H9 (cell line): ENCODE measurements at regions not wholly inside any gene's neighbourhood (a gene's known extent, or its start where the extent isn't known, plus 50 kb on each side); places are given as distances from the start of the nearest gene placed in this dataset.

Experiments
- DNase-seq: peaks from one replicate; pipeline ENCODE4 v3.0.0-alpha.2; 2017
- H2AFZ ChIP-seq: one replicate; pipeline ENCODE4 v1.6.1; 2013; ENCODE audit warnings: mild to moderate bottlenecking, low read length, control low read depth, moderate library complexity
- H2AK5ac ChIP-seq: 2 replicates; pipeline ENCODE4 v1.6.1; 2013; ENCODE audit warnings: low read length, control low read depth, mixed read lengths; ENCODE audit not compliant: insufficient read length
- H2BK120ac ChIP-seq: one replicate; pipeline ENCODE4 v1.6.1; 2013; ENCODE audit warnings: low read depth, mild to moderate bottlenecking, low read length, control low read depth, inconsistent platforms; ENCODE audit not compliant: poor library complexity, severe bottlenecking
- H2BK12ac ChIP-seq: 2 replicates; pipeline ENCODE4 v1.6.1; 2013; ENCODE audit warnings: low read length, control low read depth, mixed read lengths, low read depth; ENCODE audit not compliant: insufficient read length
- H2BK15ac ChIP-seq: 2 replicates; pipeline ENCODE4 v1.6.1; 2013; ENCODE audit warnings: low read depth, low read length, control low read depth
- H2BK20ac ChIP-seq: one replicate; pipeline ENCODE4 v1.6.1; 2013; ENCODE audit warnings: low read depth, mild to moderate bottlenecking, low read length, control low read depth, inconsistent platforms; ENCODE audit not compliant: poor library complexity, severe bottlenecking
- H2BK5ac ChIP-seq: 2 replicates; pipeline ENCODE4 v1.6.1; 2013; ENCODE audit warnings: low read length, control low read depth, mixed read lengths; ENCODE audit not compliant: insufficient read length
- H3K14ac ChIP-seq: 2 replicates; pipeline ENCODE4 v1.6.1; 2013; ENCODE audit warnings: low read length, control low read depth; ENCODE audit not compliant: insufficient read depth
- H3K18ac ChIP-seq: 2 replicates; pipeline ENCODE4 v1.6.1; 2013; ENCODE audit warnings: low read depth, mild to moderate bottlenecking, mixed read lengths, low read length, control low read depth; ENCODE audit not compliant: insufficient read length
- H3K23ac ChIP-seq: 2 replicates; pipeline ENCODE4 v1.6.1; 2013; ENCODE audit warnings: low read length, control low read depth, mixed read lengths, low read depth; ENCODE audit not compliant: insufficient read length
- H3K23me2 ChIP-seq: 2 replicates; pipeline ENCODE4 v1.6.1; 2013; ENCODE audit warnings: low read depth, mild to moderate bottlenecking, mixed read lengths, low read length, control low read depth; ENCODE audit not compliant: insufficient read length, poor library complexity, severe bottlenecking
- H3K27ac ChIP-seq: 2 replicates; pipeline ENCODE4 v1.5.1; 2013; ENCODE audit warnings: low read length, control low read depth, mixed read lengths, low read depth; ENCODE audit not compliant: insufficient read length
- H3K27me3 ChIP-seq: 2 replicates; pipeline ENCODE4 v1.6.1; 2013; ENCODE audit warnings: low read length, control low read depth, inconsistent platforms; ENCODE audit not compliant: insufficient read depth
- H3K4ac ChIP-seq: 2 replicates; pipeline ENCODE4 v1.6.1; 2013; ENCODE audit warnings: low read depth, mild to moderate bottlenecking, control low read depth, inconsistent platforms, low read length, moderate library complexity
- H3K4me1 ChIP-seq: 2 replicates; pipeline ENCODE4 v1.6.1; 2013; ENCODE audit warnings: low read length, control low read depth, inconsistent platforms; ENCODE audit not compliant: insufficient read depth
- H3K4me2 ChIP-seq: 2 replicates; pipeline ENCODE4 v1.6.1; 2013; ENCODE audit warnings: low read length, control low read depth, mixed read lengths; ENCODE audit not compliant: insufficient read length, insufficient read depth
- H3K56ac ChIP-seq: 2 replicates; pipeline ENCODE4 v1.6.1; 2013; ENCODE audit warnings: low read depth, mild to moderate bottlenecking, mixed read lengths, low read length, control low read depth; ENCODE audit not compliant: insufficient read length
- H3K79me1 ChIP-seq: 2 replicates; pipeline ENCODE4 v1.6.1; 2013; ENCODE audit warnings: low read depth, mild to moderate bottlenecking, moderate library complexity, low read length, control low read depth, inconsistent platforms; ENCODE audit not compliant: insufficient read depth, poor library complexity, severe bottlenecking
- H3K79me2 ChIP-seq: 2 replicates; pipeline ENCODE4 v1.6.1; 2013; ENCODE audit warnings: low read length, control low read depth, inconsistent platforms; ENCODE audit not compliant: insufficient read depth
- H3K9ac ChIP-seq: 2 replicates; pipeline ENCODE4 v1.6.1; 2013; ENCODE audit warnings: low read length, control low read depth, mixed read lengths; ENCODE audit not compliant: insufficient read length; ENCODE audit errors: extremely low read depth
- H3K9me3 ChIP-seq: one replicate; pipeline ENCODE4 v1.6.1; 2013; ENCODE audit warnings: low read depth, low read length, inconsistent platforms; ENCODE audit not compliant: control insufficient read depth
- H3T11ph ChIP-seq: one replicate; pipeline ENCODE4 v1.6.1; 2013; ENCODE audit warnings: mild to moderate bottlenecking, low read length, control low read depth, inconsistent platforms
- H4K20me1 ChIP-seq: one replicate; pipeline ENCODE4 v1.6.1; 2013; ENCODE audit not compliant: control insufficient read depth, insufficient read length, insufficient read depth
- H4K5ac ChIP-seq: 2 replicates; pipeline ENCODE4 v1.6.1; 2013; ENCODE audit warnings: low read depth, mild to moderate bottlenecking, mixed read lengths, low read length, control low read depth; ENCODE audit not compliant: insufficient read length
- H4K8ac ChIP-seq: replicated peaks from 2 replicates; pipeline ENCODE4 v1.6.1; 2013; ENCODE audit warnings: low read length, control low read depth, mixed read lengths, low read depth; ENCODE audit not compliant: insufficient read length
- H4K91ac ChIP-seq: 2 replicates; pipeline ENCODE4 v1.6.1; 2013; ENCODE audit warnings: low read depth, mild to moderate bottlenecking, moderate library complexity, mixed read lengths, low read length, control low read depth; ENCODE audit not compliant: insufficient read length
- H3K27ac Mint-ChIP-seq, 3 experiments: 2 replicates in 2 of 3; 3 replicates in 1 of 3; pipeline ENCODE4 v1.8.0; 2020 to 2021; ENCODE audit warnings: mixed read lengths in 3 of 3, mild to moderate bottlenecking in 1 of 3, moderate library complexity in 1 of 3
- H3K27me3 Mint-ChIP-seq: 2 replicates; pipeline ENCODE4 v1.8.0; 2021; ENCODE audit warnings: low read depth, mild to moderate bottlenecking, moderate library complexity, mixed read lengths
- H3K36me3 Mint-ChIP-seq, 3 experiments: 2 replicates in 2 of 3; 3 replicates in 1 of 3; pipeline ENCODE4 v1.8.0; 2020 to 2021; ENCODE audit warnings: low read depth in 3 of 3, mixed read lengths in 3 of 3; ENCODE audit not compliant: insufficient read depth in 1 of 3
- H3K4me1 Mint-ChIP-seq, 2 experiments: 2 replicates each; pipeline ENCODE4 v1.8.0; 2020; ENCODE audit warnings: mixed read lengths in 2 of 2
- H3K4me3 Mint-ChIP-seq, 2 experiments: 2 replicates in 1 of 2; 3 replicates in 1 of 2; pipeline ENCODE4 v1.8.0; 2020 to 2021; ENCODE audit warnings: mild to moderate bottlenecking in 2 of 2, mixed read lengths in 2 of 2, moderate library complexity in 1 of 2
- H3K9me3 Mint-ChIP-seq, 2 experiments: 2 replicates in 1 of 2; 3 replicates in 1 of 2; pipeline ENCODE4 v1.8.0; 2020; ENCODE audit warnings: mild to moderate bottlenecking in 2 of 2, mixed read lengths in 2 of 2, moderate library complexity in 1 of 2
- WGBS: extraction: QIAGEN DNeasy Blood & Tissue Kit; methylation state at CpG from one replicate; pipeline ENCODE4 v1.1.7; 2013; ENCODE audit warnings: missing lambda C conversion rate, low lambda C conversion rate, mixed read lengths; ENCODE audit not compliant: insufficient read length; ENCODE audit errors: extremely low coverage; 5-methylcytosine and 5-hydroxymethylcytosine counted together
- TF ChIP-seq, protein P1 (sequence below): fragments of 200-600 bp; sonication (generic); conservative IDR thresholded peaks from 3 replicates; pipeline ENCODE4 v1.8.0; 2021; ENCODE audit warnings: antibody characterized with exemption, mild to moderate bottlenecking

DNA sequence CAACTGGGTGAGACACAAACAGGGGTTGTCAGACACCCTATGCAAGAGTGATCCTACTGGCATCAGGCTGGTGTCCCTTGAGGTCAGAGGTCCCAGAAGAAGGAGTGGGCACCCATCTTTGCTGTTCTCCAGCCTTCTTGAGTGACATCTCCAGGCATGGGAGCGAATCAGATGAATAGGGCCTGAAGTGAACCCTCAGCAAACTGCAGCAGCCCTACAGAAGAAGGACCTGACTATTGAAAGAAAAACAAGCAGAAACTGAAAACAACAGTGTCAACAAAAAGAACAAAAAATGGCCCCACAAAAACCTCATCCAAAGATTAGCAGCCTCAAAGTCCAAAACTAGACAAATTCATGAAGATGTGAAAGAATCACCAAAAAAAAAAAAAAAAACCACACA is 1229.7 kb upstream of the CRIM1 start:
- H3K18ac ChIP-seq: no peak overlapping the region
- TF ChIP-seq, protein P1, sequence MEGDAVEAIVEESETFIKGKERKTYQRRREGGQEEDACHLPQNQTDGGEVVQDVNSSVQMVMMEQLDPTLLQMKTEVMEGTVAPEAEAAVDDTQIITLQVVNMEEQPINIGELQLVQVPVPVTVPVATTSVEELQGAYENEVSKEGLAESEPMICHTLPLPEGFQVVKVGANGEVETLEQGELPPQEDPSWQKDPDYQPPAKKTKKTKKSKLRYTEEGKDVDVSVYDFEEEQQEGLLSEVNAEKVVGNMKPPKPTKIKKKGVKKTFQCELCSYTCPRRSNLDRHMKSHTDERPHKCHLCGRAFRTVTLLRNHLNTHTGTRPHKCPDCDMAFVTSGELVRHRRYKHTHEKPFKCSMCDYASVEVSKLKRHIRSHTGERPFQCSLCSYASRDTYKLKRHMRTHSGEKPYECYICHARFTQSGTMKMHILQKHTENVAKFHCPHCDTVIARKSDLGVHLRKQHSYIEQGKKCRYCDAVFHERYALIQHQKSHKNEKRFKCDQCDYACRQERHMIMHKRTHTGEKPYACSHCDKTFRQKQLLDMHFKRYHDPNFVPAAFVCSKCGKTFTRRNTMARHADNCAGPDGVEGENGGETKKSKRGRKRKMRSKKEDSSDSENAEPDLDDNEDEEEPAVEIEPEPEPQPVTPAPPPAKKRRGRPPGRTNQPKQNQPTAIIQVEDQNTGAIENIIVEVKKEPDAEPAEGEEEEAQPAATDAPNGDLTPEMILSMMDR: no peak
- H3T11ph ChIP-seq: no peak overlapping the region
- no peaks in the 10 kb centered on the region for H3K9me3 ChIP-seq
- no peak overlapping the region for H3K4ac ChIP-seq
- Mint-ChIP-seq H3K27me3 (no peaks in the 10 kb centered on the region), H3K9me3 (peaks cover 6 to 17% of the 10 kb centered on the region in 2 experiments), H3K36me3 (peaks cover 0 to 11% (median 0%) of the 10 kb centered on the region in 3 experiments; a peak in 2 of 7 replicates), H3K4me1 (no peaks in the 10 kb centered on the region), H3K4me3 (no peak overlapping the region), H3K27ac (no peak overlapping the region)
- H3K9ac ChIP-seq: no peak overlapping the region
- no peak overlapping the region for H4K8ac ChIP-seq
- H2AK5ac ChIP-seq: no peak overlapping the region
- no CpG with 5 or more reads among the region's 1 CpG for WGBS
- no peak for DNase-seq
- no peaks in the 10 kb centered on the region for H3K4me1 ChIP-seq
- H2BK15ac ChIP-seq: no peak overlapping the region
- H4K5ac ChIP-seq: no peak overlapping the region
- H3K27ac ChIP-seq: no peak overlapping the region
- H2BK12ac ChIP-seq: no peak overlapping the region
- H2BK5ac ChIP-seq: no peak overlapping the region
- no peak overlapping the region for H2BK20ac ChIP-seq
- no peaks in the 10 kb centered on the region for H3K23me2 ChIP-seq
- H3K23ac ChIP-seq: no peak overlapping the region
- H4K91ac ChIP-seq: no peak overlapping the region
- H3K14ac ChIP-seq: no peak overlapping the region
- no peaks in the 10 kb centered on the region for H3K79me1 ChIP-seq
- no peak overlapping the region for H3K4me2 ChIP-seq
- H3K79me2 ChIP-seq: no peaks in the 10 kb centered on the region
- H2BK120ac ChIP-seq: no peak overlapping the region
- H4K20me1 ChIP-seq: no peaks in the 10 kb centered on the region
- H2AFZ ChIP-seq: no peak overlapping the region
- H3K27me3 ChIP-seq: no peaks in the 10 kb centered on the region
- no peak overlapping the region for H3K56ac ChIP-seq
